ENCODE measurements at regions not wholly inside any gene's neighbourhood (a gene's known extent, or its start where the extent isn't known, plus 50 kb on each side); places are given as distances from the start of the nearest gene placed in this dataset.
A peak's percentile ranks its signal among the peaks of the same experiment; 100 is the strongest.

- peak; percentile 92 for DNase-seq (ENCODE audit: low read depth, low spot score)
- TF ChIP-seq CTCF (IDR thresholded peaks at IDR 0.05; ENCODE audit: low read depth, low read length) = no peak
- no peak overlapping the region for H3K4me3 ChIP-seq (ENCODE audit: low read depth, low read length)
- in situ Hi-C loops (cut with HindIII; ENCODE audit: low sequenced_read_pairs) = no loop called here
Measured at GRCh38 chr7:22589641-22590201, 89.7 kb upstream of the STEAP1B start.

DNA sequence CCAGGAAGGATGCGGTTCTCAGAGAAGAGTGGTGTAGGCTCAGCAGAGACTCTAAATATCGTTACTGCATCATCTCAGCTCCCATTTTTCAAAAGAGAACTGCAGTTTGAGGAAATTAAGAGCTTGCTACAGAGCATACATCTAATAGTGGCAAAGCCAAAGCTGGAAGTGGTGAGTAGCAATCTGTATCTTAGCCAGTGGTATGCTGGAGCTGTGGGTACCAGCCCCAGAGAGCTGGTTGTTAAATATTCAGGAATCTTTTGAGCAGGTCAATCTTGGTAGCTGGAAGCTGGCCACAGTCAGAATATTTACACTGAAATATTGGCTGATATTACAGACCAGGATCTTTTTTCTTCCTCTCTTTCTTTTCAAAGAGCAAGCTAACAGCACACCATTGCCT lies 88.4 kb upstream of the STEAP1B start:
- no peak for TF ChIP-seq CTCF (IDR thresholded peaks at IDR 0.05; ENCODE audit: low read depth, low read length)
- in situ Hi-C loops (cut with HindIII; ENCODE audit: low sequenced_read_pairs) = no loop called here
- no peak overlapping the region for H3K4me3 ChIP-seq (ENCODE audit: low read depth, low read length)
- no peak for DNase-seq (ENCODE audit: low read depth, low spot score)

- no peak for DNase-seq (ENCODE audit: low read depth, low spot score)
- in situ Hi-C loops (cut with HindIII; ENCODE audit: low sequenced_read_pairs) = no loop called here
Measured at GRCh38 chr7:22587322-22587721, 87.3 kb upstream of the STEAP1B start.

GRCh38 chr7:22586786-22587140 lies 86.8 kb upstream of the STEAP1B start:
- H3K4me3 ChIP-seq (ENCODE audit: low read depth, low read length) = no peak overlapping the region
- no peak for DNase-seq (ENCODE audit: low read depth, low spot score)
- peak; percentile 55 for TF ChIP-seq CTCF (IDR thresholded peaks at IDR 0.05; ENCODE audit: low read depth, low read length)
- in situ Hi-C loops (cut with HindIII; ENCODE audit: low sequenced_read_pairs) = no loop called here

More at GRCh38 chr7:22587322-22587721, 87.3 kb upstream of the STEAP1B start:
- no peak overlapping the region for H3K4me3 ChIP-seq (ENCODE audit: low read depth, low read length)
- TF ChIP-seq CTCF (IDR thresholded peaks at IDR 0.05; ENCODE audit: low read depth, low read length) = no peak

DNA sequence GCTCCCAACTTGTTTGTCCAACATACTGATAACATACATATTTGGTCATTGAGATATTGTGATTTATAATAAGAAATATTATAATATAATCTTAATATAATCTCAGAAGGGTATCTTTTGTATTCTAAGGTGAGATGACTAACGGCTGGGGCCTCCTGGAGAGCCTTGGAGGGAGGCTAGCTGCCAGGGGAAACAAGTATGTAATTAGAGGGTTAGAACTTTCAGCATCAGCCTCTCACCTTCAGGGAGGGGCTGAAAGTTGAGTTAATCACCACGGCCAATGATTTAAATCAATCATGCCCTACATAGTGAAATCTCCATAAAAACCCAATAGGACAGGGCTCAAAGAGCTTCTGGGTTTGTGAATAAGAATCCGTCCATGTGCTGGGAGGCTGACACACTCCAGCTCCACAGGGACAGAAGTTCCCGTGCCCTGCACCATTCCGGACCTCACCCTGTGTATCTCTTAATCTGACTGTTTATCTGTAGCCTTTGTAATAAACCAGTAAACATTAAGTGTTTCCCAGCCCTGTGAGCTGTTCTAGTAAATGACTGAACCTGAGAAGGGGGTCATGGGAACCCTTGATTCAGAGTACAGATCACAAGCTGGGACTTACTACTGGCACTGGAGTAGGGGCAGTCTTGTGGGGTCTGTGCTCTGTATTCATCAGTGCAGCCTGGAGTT lies 86.3 kb upstream of the STEAP1B start:
- in situ Hi-C loops (cut with HindIII; ENCODE audit: low sequenced_read_pairs) = no loop called here
- DNase-seq (ENCODE audit: low read depth, low spot score) = no peak
- no peak overlapping the region for H3K4me3 ChIP-seq (ENCODE audit: low read depth, low read length)
- no peak for TF ChIP-seq CTCF (IDR thresholded peaks at IDR 0.05; ENCODE audit: low read depth, low read length)

DNA sequence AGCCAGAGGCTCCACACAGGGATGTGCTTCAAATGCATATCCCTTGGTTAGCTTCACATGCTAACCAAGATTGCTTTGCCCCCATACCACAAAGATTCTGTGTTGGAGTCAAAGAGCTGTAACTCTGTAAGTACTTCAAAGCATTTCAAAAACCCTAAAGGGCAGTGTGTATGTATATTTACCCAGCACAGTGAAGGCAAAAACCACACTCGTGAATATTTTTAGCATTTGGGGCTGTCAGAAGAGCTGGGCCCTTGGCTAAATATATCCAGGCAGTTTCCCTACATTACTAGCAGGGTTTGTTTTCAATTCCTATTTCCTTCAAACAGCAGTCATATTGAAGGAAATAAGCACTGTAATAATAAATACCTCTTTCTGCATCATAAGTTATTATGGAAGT lies 84.2 kb upstream of the STEAP1B start:
- no peak for TF ChIP-seq CTCF (IDR thresholded peaks at IDR 0.05; ENCODE audit: low read depth, low read length)
- DNase-seq (ENCODE audit: low read depth, low spot score) = no peak
- H3K4me3 ChIP-seq (ENCODE audit: low read depth, low read length) = no peak overlapping the region
- in situ Hi-C loops (cut with HindIII; ENCODE audit: low sequenced_read_pairs) = no loop called here

All from astrocyte of the spinal cord (primary cell).